B cell (primary cell): ENCODE measurements at regions not wholly inside any gene's neighbourhood (a gene's known extent, or its start where the extent isn't known, plus 50 kb on each side); places are given as distances from the start of the nearest gene placed in this dataset.

Experiments
- ATAC-seq: fragments of 200-7000 bp; cut with Tn5 transposase; one replicate; pipeline ENCODE4 v1.10.0; 2021; ENCODE audit warnings: low read depth, mild to moderate bottlenecking, moderate number of reproducible peaks, moderate library complexity
- CTCF ChIA-PET: fragments of 350-600 bp; sonication (Branson Sonifier 250); formaldehyde crosslinking; loops from one replicate; lab custom pipeline; 2021; ENCODE audit warnings: antibody characterized with exemption, inconsistent platforms; lab: Charles Lee
- POLR2A ChIA-PET: fragments of 350-600 bp; sonication (Branson Sonifier 250); formaldehyde crosslinking; loops from one replicate; lab custom pipeline; 2021; ENCODE audit warnings: antibody characterized with exemption; lab: Charles Lee
- DNase-seq: peaks from one replicate; pipeline ENCODE4 v3.0.0; 2013
- H2AFZ ChIP-seq: 2 replicates; pipeline ENCODE4 v1.6.1; 2012; ENCODE audit warnings: mild to moderate bottlenecking, low read depth, low read length; ENCODE audit not compliant: insufficient read depth, poor library complexity, severe bottlenecking
- H3K27ac ChIP-seq, 2 donors: 1 replicate in 1 of 2; 2 replicates in 1 of 2; pipeline ENCODE4 v1.5.1; 2012 to 2013; ENCODE audit warnings: low read length in 2 of 2, mild to moderate bottlenecking in 2 of 2, moderate library complexity in 1 of 2
- H3K27me3 ChIP-seq, 4 experiments: fragments of 200-600 bp in 1 of 4; sonication (generic) in 1 of 4; replicated peaks in 1 of 4; 1 replicate in 2 of 4; 2 replicates in 2 of 4; pipeline versions ENCODE4 v1.6.1 to v1.7.0; 2013 to 2016; ENCODE audit warnings: low read length in 3 of 4, mild to moderate bottlenecking in 2 of 4, mixed read lengths in 1 of 4, moderate library complexity in 1 of 4; ENCODE audit not compliant: insufficient read depth in 4 of 4, control insufficient read depth in 3 of 4; ENCODE audit errors: control extremely low read depth in 1 of 4
- H3K36me3 ChIP-seq, 2 experiments: replicated peaks in 1 of 2; 1 replicate in 1 of 2; 2 replicates in 1 of 2; pipeline versions ENCODE4 v1.6.1 to v1.7.1; 2013; ENCODE audit warnings: low read length in 1 of 2; ENCODE audit not compliant: insufficient read depth in 2 of 2, control insufficient read depth in 1 of 2; ENCODE audit errors: control extremely low read depth in 1 of 2, extremely low read depth in 1 of 2
- H3K4me1 ChIP-seq, 2 donors: fragments of 200-600 bp in 1 of 2; sonication (generic) in 1 of 2; 1 replicate in 1 of 2; 2 replicates in 1 of 2; pipeline versions ENCODE4 v1.5.1 to v1.6.1; 2013 to 2017; ENCODE audit warnings: low read length in 2 of 2; ENCODE audit not compliant: control insufficient read depth in 2 of 2, insufficient read depth in 2 of 2
- H3K4me2 ChIP-seq: replicated peaks from 2 replicates; pipeline ENCODE3; 2012; ENCODE audit warnings: mild to moderate bottlenecking, low read depth, low read length; ENCODE audit not compliant: poor library complexity, severe bottlenecking
- H3K4me3 ChIP-seq, 5 experiments: fragments of 200-600 bp in 1 of 5; sonication (generic) in 1 of 5; 1 replicate in 3 of 5; 2 replicates in 2 of 5; pipeline versions ENCODE4 v1.5.1 to v1.7.0; 2011 to 2016; ENCODE audit warnings: low read length in 4 of 5, mild to moderate bottlenecking in 4 of 5, low read depth in 2 of 5, control low read depth in 1 of 5, moderate library complexity in 1 of 5; ENCODE audit not compliant: insufficient read depth in 1 of 5; ENCODE audit errors: control extremely low read depth in 1 of 5, extremely low read depth in 1 of 5
- H3K79me2 ChIP-seq: fragments of 200-600 bp; sonication (generic); one replicate; pipeline ENCODE4 v1.6.0; 2016; ENCODE audit warnings: low read length; ENCODE audit not compliant: control insufficient read depth, insufficient read depth
- H3K9ac ChIP-seq: fragments of 200-600 bp; sonication (generic); 2 replicates; pipeline ENCODE4 v1.6.1; 2017; ENCODE audit warnings: mild to moderate bottlenecking, low read length, moderate library complexity
- H3K9me3 ChIP-seq, 3 donors: one replicate each; pipeline versions ENCODE4 v1.6.1 to v1.7.1; 2013; ENCODE audit warnings: low read length in 2 of 3; ENCODE audit not compliant: control insufficient read depth in 2 of 3, insufficient read depth in 1 of 3; ENCODE audit errors: control extremely low read depth in 1 of 3
- H4K20me1 ChIP-seq: 2 replicates; pipeline ENCODE4 v1.6.0; 2012; ENCODE audit warnings: mild to moderate bottlenecking, low read length; ENCODE audit not compliant: insufficient read depth, control insufficient read depth, poor library complexity, severe bottlenecking
- H3K27ac Mint-ChIP-seq: one replicate; pipeline ENCODE4 v1.8.0; 2021; ENCODE audit warnings: mixed read lengths
- H3K27me3 Mint-ChIP-seq: one replicate; pipeline ENCODE4 v1.8.0; 2021; ENCODE audit warnings: mixed read lengths
- H3K4me1 Mint-ChIP-seq: one replicate; pipeline ENCODE4 v1.8.0; 2021; ENCODE audit warnings: mixed read lengths
- H3K4me3 Mint-ChIP-seq: one replicate; pipeline ENCODE4 v1.8.0; 2021; ENCODE audit warnings: mixed read lengths
- H3K9me3 Mint-ChIP-seq: one replicate; pipeline ENCODE4 v1.8.0; 2022; ENCODE audit warnings: mixed read lengths; ENCODE audit not compliant: insufficient read depth
- CTCF ChIP-seq: fragments of 200-600 bp; IDR thresholded peaks from one replicate; pipeline ENCODE4 v1.8.0; 2022; ENCODE audit warnings: antibody characterized with exemption, mild to moderate bottlenecking
- EZH2 ChIP-seq: IDR thresholded peaks from 2 replicates; pipeline ENCODE4 v1.6.1; 2012; ENCODE audit warnings: borderline replicate concordance, low read depth, mild to moderate bottlenecking, moderate library complexity, low read length; ENCODE audit not compliant: insufficient read depth, poor library complexity, severe bottlenecking
- WGBS: methylation state at CpG from one replicate; pipeline ENCODE4 v1.1.5; 2013; ENCODE audit warnings: missing lambda C conversion rate; ENCODE audit not compliant: insufficient coverage; 5-methylcytosine and 5-hydroxymethylcytosine counted together
- intact Hi-C: fragments of 100-400 bp; cut with micrococcal nuclease; formaldehyde crosslinking; loops from one replicate; pipeline ENCODE4 v1.10.0; 2022

DNA sequence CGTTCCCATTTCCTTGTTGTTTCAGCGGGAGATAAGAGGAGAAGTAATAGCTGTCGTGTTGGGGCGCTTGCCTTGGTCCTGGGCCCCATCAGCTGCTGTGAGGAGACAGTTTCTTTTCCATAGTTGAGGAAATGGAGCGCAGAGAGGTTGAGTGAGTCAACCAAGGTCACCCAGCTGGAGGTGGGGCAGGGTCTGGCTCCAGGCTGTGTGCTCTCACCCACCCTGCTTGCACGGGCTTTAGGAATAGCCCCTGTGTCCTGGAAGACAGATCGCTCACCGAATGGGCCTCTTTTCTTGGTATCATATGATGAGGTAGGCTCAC lies 165.7 kb upstream of the RTL1 start:
- no peaks in the 10 kb centered on the region for H4K20me1 ChIP-seq
- no peaks in the 10 kb centered on the region for H3K79me2 ChIP-seq
- H3K9ac ChIP-seq = no peak overlapping the region
- no peaks in the 10 kb centered on the region for H3K36me3 ChIP-seq
- Mint-ChIP-seq H3K27me3 (peaks cover 34% of the 10 kb centered on the region), H3K27ac (no peak overlapping the region), H3K4me1 (no peaks in the 10 kb centered on the region), H3K4me3 (no peak overlapping the region), H3K9me3 (no peaks in the 10 kb centered on the region)
- H3K4me2 ChIP-seq = no peak overlapping the region
- peaks cover 0 to 2% of the 10 kb centered on the region in 2 donors for H3K4me1 ChIP-seq
- DNase-seq (no peak), ATAC-seq (no peak)
- intact Hi-C loops = no loop called here
- H3K27ac ChIP-seq = no peak overlapping the region
- ChIA-PET CTCF (no interaction called here), POLR2A (no interaction called here)
- H3K9me3 ChIP-seq = peaks cover 0 to 19% (median 0%) of the 10 kb centered on the region in 3 donors
- WGBS = 81% methylated on average over 6 of the region's 8 CpGs
- TF ChIP-seq EZH2 = no peak
- no peak for TF ChIP-seq CTCF
- H3K27me3 ChIP-seq = peaks cover 0 to 30% (median 7%) of the 10 kb centered on the region in 4 experiments
- H2AFZ ChIP-seq = no peak overlapping the region
- no peak overlapping the region for H3K4me3 ChIP-seq

DNA sequence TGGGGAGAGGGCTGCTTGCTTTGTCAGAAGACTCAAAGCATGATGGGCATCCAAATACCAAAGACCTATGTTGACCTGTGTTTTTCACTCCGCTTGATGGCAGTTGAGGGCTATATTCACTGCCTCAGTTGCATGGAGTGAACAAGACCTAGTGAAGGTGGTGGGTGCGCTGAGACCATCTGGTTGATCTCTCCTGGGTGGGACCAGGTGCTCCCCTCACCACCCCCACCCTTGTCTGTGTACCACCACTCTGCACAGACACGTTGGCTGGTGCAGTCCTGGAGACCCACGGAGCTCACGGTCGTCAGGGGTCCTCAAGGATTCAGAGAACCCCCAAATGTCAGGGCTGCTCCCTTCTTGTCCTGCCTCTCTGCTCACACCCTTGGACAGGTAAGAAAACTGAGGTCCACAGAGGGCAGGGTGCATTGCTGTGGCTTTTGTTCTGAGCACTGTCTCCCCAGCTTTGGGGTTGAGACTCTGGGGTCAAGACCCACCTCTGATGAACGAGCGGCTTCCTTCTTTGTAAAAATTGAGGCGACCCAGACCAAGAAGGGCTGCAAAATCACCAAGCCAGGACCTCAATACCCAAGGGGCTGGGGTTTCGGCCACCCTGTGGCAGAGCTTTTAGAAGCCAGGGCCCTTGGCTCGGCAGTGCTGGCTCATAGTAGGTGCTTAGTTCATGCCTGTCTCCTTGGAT lies 166.3 kb upstream of the RTL1 start:
- CTCF ChIA-PET = no interaction called here
- DNase-seq = no peak

More for the DNA sequence above, 166.3 kb upstream of the RTL1 start:
- Histone ChIP-seq H3K4me1 (peaks cover 0 to 2% of the 10 kb centered on the region in 2 donors), H3K9me3 (peaks cover 0 to 19% (median 0%) of the 10 kb centered on the region in 3 donors), H3K27me3 (peaks cover 0 to 34% (median 7%) of the 10 kb centered on the region in 4 experiments), H3K4me3 (no peak overlapping the region), H3K4me2 (no peak overlapping the region), H2AFZ (no peak overlapping the region), H3K79me2 (no peaks in the 10 kb centered on the region), H4K20me1 (no peaks in the 10 kb centered on the region), H3K27ac (no peak overlapping the region), H3K9ac (no peak overlapping the region), H3K36me3 (no peaks in the 10 kb centered on the region)
- intact Hi-C loops = no loop called here
- TF ChIP-seq EZH2 (no peak), CTCF (no peak)
- Mint-ChIP-seq H3K9me3 (no peaks in the 10 kb centered on the region), H3K4me3 (no peak overlapping the region), H3K27ac (no peak overlapping the region), H3K27me3 (peaks cover 38% of the 10 kb centered on the region), H3K4me1 (no peaks in the 10 kb centered on the region)
- ATAC-seq = no peak
- WGBS = 79% methylated on average over 11 of the region's 11 CpGs
- POLR2A ChIA-PET = no interaction called here
